OCI-LY3 (cell line): ENCODE measurements at regions not wholly inside any gene's neighbourhood (a gene's known extent, or its start where the extent isn't known, plus 50 kb on each side); places are given as distances from the start of the nearest gene placed in this dataset.

ENCODE experiments used
- EZH2phosphoT487 ChIP-seq: fragments of 200-600 bp; shearing (Covaris generic); IDR thresholded peaks from 2 replicates; pipeline ENCODE4 v1.6.1; 2018; ENCODE audit warnings: antibody characterized with exemption, mixed run types, low read depth
- TF ChIP-seq, protein P1 (sequence below): fragments of 200-600, 300-600 bp; sonication (generic); IDR thresholded peaks from 2 replicates; pipeline ENCODE4 v1.5.1; 2014; ENCODE audit warnings: antibody characterized with exemption, low read length, low read depth

GRCh38 chr20:6831461-6831860 is 64.0 kb downstream of the BMP2 start:
- TF ChIP-seq, protein P1, sequence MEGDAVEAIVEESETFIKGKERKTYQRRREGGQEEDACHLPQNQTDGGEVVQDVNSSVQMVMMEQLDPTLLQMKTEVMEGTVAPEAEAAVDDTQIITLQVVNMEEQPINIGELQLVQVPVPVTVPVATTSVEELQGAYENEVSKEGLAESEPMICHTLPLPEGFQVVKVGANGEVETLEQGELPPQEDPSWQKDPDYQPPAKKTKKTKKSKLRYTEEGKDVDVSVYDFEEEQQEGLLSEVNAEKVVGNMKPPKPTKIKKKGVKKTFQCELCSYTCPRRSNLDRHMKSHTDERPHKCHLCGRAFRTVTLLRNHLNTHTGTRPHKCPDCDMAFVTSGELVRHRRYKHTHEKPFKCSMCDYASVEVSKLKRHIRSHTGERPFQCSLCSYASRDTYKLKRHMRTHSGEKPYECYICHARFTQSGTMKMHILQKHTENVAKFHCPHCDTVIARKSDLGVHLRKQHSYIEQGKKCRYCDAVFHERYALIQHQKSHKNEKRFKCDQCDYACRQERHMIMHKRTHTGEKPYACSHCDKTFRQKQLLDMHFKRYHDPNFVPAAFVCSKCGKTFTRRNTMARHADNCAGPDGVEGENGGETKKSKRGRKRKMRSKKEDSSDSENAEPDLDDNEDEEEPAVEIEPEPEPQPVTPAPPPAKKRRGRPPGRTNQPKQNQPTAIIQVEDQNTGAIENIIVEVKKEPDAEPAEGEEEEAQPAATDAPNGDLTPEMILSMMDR: no peak
- TF ChIP-seq EZH2phosphoT487: no peak
